WTC11 (cell line): ENCODE measurements at regions not wholly inside any gene's neighbourhood (a gene's known extent, or its start where the extent isn't known, plus 50 kb on each side); places are given as distances from the start of the nearest gene placed in this dataset.

Experiments used
- ATAC-seq: fragments of 200-7000 bp; cut with Tn5 transposase; 2 replicates; pipeline ENCODE4 v1.10.0; 2021; ENCODE audit warnings: mild to moderate bottlenecking, moderate library complexity
- CTCF ChIA-PET: fragments of 300-600 bp; sonication (Branson Sonifier 250); formaldehyde crosslinking; loops from one replicate; lab custom pipeline; 2021; ENCODE audit warnings: antibody characterized with exemption; lab: Charles Lee
- POLR2A ChIA-PET: fragments of 350-600 bp; sonication (Branson Sonifier 250); formaldehyde crosslinking; loops from one replicate; lab custom pipeline; 2021; ENCODE audit warnings: antibody characterized with exemption; lab: Charles Lee
- DNase-seq: peaks from one replicate; pipeline ENCODE4 v3.0.0; 2021; ENCODE audit warnings: low spot score
- H3K27ac Mint-ChIP-seq: 2 replicates; pipeline ENCODE4 v1.8.0; 2021; ENCODE audit warnings: mixed read lengths
- H3K27me3 Mint-ChIP-seq: 2 replicates; pipeline ENCODE4 v1.8.0; 2021; ENCODE audit warnings: low read depth, mild to moderate bottlenecking, moderate library complexity, mixed read lengths
- H3K36me3 Mint-ChIP-seq: 2 replicates; pipeline ENCODE4 v1.8.0; 2021; ENCODE audit warnings: mixed read lengths
- H3K4me1 Mint-ChIP-seq: 2 replicates; pipeline ENCODE4 v1.8.0; 2022; ENCODE audit warnings: mixed read lengths
- H3K4me3 Mint-ChIP-seq: 2 replicates; pipeline ENCODE4 v1.8.0; 2021; ENCODE audit warnings: mild to moderate bottlenecking, moderate library complexity, mixed read lengths
- H3K9me3 Mint-ChIP-seq: 2 replicates; pipeline ENCODE4 v1.8.0; 2021; ENCODE audit warnings: mixed read lengths
- CBFB ChIP-seq: sonication (generic); formaldehyde crosslinking; IDR thresholded peaks from 2 replicates; pipeline ENCODE4 v1.8.1; 2022; ENCODE audit warnings: mild to moderate bottlenecking, low read depth, missing genetic modification reagents
- CREB1 ChIP-seq: sonication (generic); formaldehyde crosslinking; IDR thresholded peaks from 2 replicates; pipeline ENCODE4 v1.8.0; 2023; ENCODE audit warnings: mild to moderate bottlenecking, missing genetic modification reagents
- ELF4 ChIP-seq: sonication (generic); formaldehyde crosslinking; IDR thresholded peaks from 2 replicates; pipeline ENCODE4 v1.8.1; 2022; ENCODE audit warnings: low read depth, mild to moderate bottlenecking, moderate library complexity, missing genetic modification reagents
- ESRRA ChIP-seq: sonication (generic); formaldehyde crosslinking; IDR thresholded peaks from 2 replicates; pipeline ENCODE4 v1.8.1; 2022; ENCODE audit warnings: mild to moderate bottlenecking, missing genetic modification reagents, borderline replicate concordance
- ETV6 ChIP-seq: sonication (generic); formaldehyde crosslinking; IDR thresholded peaks from 2 replicates; pipeline ENCODE4 v1.8.1; 2022; ENCODE audit warnings: mild to moderate bottlenecking, missing genetic modification reagents
- NR1H2 ChIP-seq: sonication (generic); formaldehyde crosslinking; IDR thresholded peaks from 2 replicates; pipeline ENCODE4 v1.9.0; 2021; ENCODE audit warnings: mild to moderate bottlenecking, moderate library complexity, missing genetic modification reagents
- SMAD4 ChIP-seq: sonication (generic); formaldehyde crosslinking; IDR thresholded peaks from 2 replicates; pipeline ENCODE4 v1.8.0; 2022; ENCODE audit warnings: mild to moderate bottlenecking, missing genetic modification reagents
- SP1 ChIP-seq: sonication (generic); formaldehyde crosslinking; conservative IDR thresholded peaks from 2 replicates; pipeline ENCODE4 v1.8.1; 2022; ENCODE audit warnings: missing genetic modification reagents
- TEAD1 ChIP-seq: sonication (generic); formaldehyde crosslinking; IDR thresholded peaks from 2 replicates; pipeline ENCODE4 v1.8.0; 2022; ENCODE audit warnings: mild to moderate bottlenecking, missing genetic modification reagents
- TP53 ChIP-seq: sonication (generic); formaldehyde crosslinking; IDR thresholded peaks from 2 replicates; pipeline ENCODE4 v1.8.1; 2023; ENCODE audit warnings: mild to moderate bottlenecking, missing genetic modification reagents
- ZNF219 ChIP-seq: sonication (generic); formaldehyde crosslinking; IDR thresholded peaks from 2 replicates; pipeline ENCODE4 v1.8.0; 2023; ENCODE audit warnings: missing genetic modification reagents, mild to moderate bottlenecking, borderline replicate concordance
- TF ChIP-seq, protein P1 (sequence below): sonication (generic); formaldehyde crosslinking; IDR thresholded peaks from 2 replicates; pipeline ENCODE4 v1.8.0; 2023; ENCODE audit warnings: missing genetic modification reagents
- TF ChIP-seq, protein P2 (sequence below): sonication (generic); formaldehyde crosslinking; IDR thresholded peaks from 2 replicates; pipeline ENCODE4 v1.8.1; 2023; ENCODE audit warnings: mild to moderate bottlenecking, missing genetic modification reagents, moderate library complexity
- TF ChIP-seq, protein P3 (sequence below): sonication (generic); formaldehyde crosslinking; IDR thresholded peaks from 2 replicates; pipeline ENCODE4 v1.8.1; 2023; ENCODE audit warnings: mild to moderate bottlenecking, missing genetic modification reagents, borderline replicate concordance
- TF ChIP-seq, protein P4 (sequence below): sonication (generic); formaldehyde crosslinking; IDR thresholded peaks from 2 replicates; pipeline ENCODE4 v1.8.0; 2023; ENCODE audit warnings: missing genetic modification reagents, mild to moderate bottlenecking, borderline replicate concordance
- TF ChIP-seq, protein P5 (sequence below): sonication (generic); formaldehyde crosslinking; IDR thresholded peaks from 2 replicates; pipeline ENCODE4 v1.8.1; 2023; ENCODE audit warnings: mild to moderate bottlenecking, missing genetic modification reagents
- TF ChIP-seq, protein P6 (sequence below): fragments of 250-450 bp; sonication (Bioruptor Pico); IDR thresholded peaks from 2 replicates; pipeline ENCODE4 v1.9.0; 2021; ENCODE audit warnings: mild to moderate bottlenecking
- TF ChIP-seq, protein P7 (sequence below): sonication (generic); formaldehyde crosslinking; IDR thresholded peaks from 2 replicates; pipeline ENCODE4 v1.8.0; 2022; ENCODE audit warnings: mild to moderate bottlenecking, missing genetic modification reagents
- TF ChIP-seq, protein P8 (sequence below): fragments of 200-600 bp; IDR thresholded peaks from 2 replicates; pipeline ENCODE4 v1.8.0; 2022; ENCODE audit warnings: antibody characterized with exemption

DNA sequence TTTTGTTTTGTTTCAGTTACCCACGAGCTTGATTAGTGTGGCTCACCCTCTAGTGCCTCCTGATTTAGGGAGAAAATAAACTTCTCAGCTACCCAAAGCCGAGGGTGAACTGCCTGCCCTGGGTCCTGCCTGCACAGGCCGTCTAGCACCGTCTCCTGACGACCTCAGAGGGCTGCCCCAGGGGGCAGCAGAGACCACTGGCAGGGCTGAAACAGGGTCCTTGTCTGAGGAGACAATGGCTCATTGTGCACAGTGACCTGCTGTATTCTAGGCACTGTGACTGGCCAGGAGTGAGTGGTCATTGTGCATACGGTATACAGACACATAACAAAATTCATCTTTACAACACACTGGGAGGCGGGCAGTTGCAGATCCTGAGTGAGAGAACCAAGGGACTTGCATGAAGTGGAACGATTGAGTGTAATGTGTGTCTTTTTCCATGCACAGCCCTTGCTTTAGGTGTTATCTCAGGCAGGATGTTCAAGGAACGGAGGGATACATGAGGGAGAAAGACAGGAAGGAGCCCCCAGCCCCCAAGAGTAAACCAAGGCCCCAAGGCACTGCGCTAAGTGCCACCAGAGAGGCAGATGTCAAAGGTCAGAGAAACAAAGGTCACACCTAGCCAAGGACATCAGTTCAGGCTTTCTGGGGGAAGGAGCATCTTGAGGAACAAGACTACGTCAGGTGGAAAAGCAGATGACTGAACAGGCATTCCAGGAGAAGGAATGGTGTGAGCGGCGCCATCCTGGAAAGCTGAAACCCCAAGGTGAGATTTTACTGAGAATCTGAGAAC is 421.3 kb downstream of the LPIN1 start:
- DNase-seq = peak; percentile 46
- POLR2A ChIA-PET = no interaction called here
- no peaks in the 10 kb centered on the region for H3K9me3 Mint-ChIP-seq
- CTCF ChIA-PET = interaction anchor here (0.7 kb wide), 2 partner anchors 14 to 85 kb away, joined by 3 read pairs; no protein-coding TSS in a partner anchor
- TF ChIP-seq, protein P1, sequence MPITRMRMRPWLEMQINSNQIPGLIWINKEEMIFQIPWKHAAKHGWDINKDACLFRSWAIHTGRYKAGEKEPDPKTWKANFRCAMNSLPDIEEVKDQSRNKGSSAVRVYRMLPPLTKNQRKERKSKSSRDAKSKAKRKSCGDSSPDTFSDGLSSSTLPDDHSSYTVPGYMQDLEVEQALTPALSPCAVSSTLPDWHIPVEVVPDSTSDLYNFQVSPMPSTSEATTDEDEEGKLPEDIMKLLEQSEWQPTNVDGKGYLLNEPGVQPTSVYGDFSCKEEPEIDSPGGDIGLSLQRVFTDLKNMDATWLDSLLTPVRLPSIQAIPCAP = no peak
- TF ChIP-seq ETV6 (CRISPR knock-in tag) (no peak), SP1 (CRISPR knock-in tag) (no peak), SMAD4 (no peak), ELF4 (CRISPR knock-in tag) (no peak), ESRRA (no peak), CREB1 (CRISPR knock-in tag) (no peak), ZNF219 (CRISPR knock-in tag) (no peak), TEAD1 (CRISPR knock-in tag) (no peak), NR1H2 (CRISPR knock-in tag) (no peak), TP53 (no peak), CBFB (CRISPR knock-in tag) (no peak)
- TF ChIP-seq, protein P2, sequence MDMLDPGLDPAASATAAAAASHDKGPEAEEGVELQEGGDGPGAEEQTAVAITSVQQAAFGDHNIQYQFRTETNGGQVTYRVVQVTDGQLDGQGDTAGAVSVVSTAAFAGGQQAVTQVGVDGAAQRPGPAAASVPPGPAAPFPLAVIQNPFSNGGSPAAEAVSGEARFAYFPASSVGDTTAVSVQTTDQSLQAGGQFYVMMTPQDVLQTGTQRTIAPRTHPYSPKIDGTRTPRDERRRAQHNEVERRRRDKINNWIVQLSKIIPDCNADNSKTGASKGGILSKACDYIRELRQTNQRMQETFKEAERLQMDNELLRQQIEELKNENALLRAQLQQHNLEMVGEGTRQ (CRISPR knock-in tag) = no peak
- TF ChIP-seq, protein P3, sequence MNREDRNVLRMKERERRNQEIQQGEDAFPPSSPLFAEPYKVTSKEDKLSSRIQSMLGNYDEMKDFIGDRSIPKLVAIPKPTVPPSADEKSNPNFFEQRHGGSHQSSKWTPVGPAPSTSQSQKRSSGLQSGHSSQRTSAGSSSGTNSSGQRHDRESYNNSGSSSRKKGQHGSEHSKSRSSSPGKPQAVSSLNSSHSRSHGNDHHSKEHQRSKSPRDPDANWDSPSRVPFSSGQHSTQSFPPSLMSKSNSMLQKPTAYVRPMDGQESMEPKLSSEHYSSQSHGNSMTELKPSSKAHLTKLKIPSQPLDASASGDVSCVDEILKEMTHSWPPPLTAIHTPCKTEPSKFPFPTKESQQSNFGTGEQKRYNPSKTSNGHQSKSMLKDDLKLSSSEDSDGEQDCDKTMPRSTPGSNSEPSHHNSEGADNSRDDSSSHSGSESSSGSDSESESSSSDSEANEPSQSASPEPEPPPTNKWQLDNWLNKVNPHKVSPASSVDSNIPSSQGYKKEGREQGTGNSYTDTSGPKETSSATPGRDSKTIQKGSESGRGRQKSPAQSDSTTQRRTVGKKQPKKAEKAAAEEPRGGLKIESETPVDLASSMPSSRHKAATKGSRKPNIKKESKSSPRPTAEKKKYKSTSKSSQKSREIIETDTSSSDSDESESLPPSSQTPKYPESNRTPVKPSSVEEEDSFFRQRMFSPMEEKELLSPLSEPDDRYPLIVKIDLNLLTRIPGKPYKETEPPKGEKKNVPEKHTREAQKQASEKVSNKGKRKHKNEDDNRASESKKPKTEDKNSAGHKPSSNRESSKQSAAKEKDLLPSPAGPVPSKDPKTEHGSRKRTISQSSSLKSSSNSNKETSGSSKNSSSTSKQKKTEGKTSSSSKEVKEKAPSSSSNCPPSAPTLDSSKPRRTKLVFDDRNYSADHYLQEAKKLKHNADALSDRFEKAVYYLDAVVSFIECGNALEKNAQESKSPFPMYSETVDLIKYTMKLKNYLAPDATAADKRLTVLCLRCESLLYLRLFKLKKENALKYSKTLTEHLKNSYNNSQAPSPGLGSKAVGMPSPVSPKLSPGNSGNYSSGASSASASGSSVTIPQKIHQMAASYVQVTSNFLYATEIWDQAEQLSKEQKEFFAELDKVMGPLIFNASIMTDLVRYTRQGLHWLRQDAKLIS = no peak
- TF ChIP-seq, protein P4, sequence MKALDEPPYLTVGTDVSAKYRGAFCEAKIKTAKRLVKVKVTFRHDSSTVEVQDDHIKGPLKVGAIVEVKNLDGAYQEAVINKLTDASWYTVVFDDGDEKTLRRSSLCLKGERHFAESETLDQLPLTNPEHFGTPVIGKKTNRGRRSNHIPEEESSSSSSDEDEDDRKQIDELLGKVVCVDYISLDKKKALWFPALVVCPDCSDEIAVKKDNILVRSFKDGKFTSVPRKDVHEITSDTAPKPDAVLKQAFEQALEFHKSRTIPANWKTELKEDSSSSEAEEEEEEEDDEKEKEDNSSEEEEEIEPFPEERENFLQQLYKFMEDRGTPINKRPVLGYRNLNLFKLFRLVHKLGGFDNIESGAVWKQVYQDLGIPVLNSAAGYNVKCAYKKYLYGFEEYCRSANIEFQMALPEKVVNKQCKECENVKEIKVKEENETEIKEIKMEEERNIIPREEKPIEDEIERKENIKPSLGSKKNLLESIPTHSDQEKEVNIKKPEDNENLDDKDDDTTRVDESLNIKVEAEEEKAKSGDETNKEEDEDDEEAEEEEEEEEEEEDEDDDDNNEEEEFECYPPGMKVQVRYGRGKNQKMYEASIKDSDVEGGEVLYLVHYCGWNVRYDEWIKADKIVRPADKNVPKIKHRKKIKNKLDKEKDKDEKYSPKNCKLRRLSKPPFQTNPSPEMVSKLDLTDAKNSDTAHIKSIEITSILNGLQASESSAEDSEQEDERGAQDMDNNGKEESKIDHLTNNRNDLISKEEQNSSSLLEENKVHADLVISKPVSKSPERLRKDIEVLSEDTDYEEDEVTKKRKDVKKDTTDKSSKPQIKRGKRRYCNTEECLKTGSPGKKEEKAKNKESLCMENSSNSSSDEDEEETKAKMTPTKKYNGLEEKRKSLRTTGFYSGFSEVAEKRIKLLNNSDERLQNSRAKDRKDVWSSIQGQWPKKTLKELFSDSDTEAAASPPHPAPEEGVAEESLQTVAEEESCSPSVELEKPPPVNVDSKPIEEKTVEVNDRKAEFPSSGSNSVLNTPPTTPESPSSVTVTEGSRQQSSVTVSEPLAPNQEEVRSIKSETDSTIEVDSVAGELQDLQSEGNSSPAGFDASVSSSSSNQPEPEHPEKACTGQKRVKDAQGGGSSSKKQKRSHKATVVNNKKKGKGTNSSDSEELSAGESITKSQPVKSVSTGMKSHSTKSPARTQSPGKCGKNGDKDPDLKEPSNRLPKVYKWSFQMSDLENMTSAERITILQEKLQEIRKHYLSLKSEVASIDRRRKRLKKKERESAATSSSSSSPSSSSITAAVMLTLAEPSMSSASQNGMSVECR = no peak
- TF ChIP-seq, protein P5, sequence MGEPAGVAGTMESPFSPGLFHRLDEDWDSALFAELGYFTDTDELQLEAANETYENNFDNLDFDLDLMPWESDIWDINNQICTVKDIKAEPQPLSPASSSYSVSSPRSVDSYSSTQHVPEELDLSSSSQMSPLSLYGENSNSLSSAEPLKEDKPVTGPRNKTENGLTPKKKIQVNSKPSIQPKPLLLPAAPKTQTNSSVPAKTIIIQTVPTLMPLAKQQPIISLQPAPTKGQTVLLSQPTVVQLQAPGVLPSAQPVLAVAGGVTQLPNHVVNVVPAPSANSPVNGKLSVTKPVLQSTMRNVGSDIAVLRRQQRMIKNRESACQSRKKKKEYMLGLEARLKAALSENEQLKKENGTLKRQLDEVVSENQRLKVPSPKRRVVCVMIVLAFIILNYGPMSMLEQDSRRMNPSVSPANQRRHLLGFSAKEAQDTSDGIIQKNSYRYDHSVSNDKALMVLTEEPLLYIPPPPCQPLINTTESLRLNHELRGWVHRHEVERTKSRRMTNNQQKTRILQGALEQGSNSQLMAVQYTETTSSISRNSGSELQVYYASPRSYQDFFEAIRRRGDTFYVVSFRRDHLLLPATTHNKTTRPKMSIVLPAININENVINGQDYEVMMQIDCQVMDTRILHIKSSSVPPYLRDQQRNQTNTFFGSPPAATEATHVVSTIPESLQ (CRISPR knock-in tag) = no peak
- TF ChIP-seq, protein P6, sequence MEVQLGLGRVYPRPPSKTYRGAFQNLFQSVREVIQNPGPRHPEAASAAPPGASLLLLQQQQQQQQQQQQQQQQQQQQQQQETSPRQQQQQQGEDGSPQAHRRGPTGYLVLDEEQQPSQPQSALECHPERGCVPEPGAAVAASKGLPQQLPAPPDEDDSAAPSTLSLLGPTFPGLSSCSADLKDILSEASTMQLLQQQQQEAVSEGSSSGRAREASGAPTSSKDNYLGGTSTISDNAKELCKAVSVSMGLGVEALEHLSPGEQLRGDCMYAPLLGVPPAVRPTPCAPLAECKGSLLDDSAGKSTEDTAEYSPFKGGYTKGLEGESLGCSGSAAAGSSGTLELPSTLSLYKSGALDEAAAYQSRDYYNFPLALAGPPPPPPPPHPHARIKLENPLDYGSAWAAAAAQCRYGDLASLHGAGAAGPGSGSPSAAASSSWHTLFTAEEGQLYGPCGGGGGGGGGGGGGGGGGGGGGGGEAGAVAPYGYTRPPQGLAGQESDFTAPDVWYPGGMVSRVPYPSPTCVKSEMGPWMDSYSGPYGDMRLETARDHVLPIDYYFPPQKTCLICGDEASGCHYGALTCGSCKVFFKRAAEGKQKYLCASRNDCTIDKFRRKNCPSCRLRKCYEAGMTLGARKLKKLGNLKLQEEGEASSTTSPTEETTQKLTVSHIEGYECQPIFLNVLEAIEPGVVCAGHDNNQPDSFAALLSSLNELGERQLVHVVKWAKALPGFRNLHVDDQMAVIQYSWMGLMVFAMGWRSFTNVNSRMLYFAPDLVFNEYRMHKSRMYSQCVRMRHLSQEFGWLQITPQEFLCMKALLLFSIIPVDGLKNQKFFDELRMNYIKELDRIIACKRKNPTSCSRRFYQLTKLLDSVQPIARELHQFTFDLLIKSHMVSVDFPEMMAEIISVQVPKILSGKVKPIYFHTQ (CRISPR knock-in tag) = no peak
- TF ChIP-seq, protein P7, sequence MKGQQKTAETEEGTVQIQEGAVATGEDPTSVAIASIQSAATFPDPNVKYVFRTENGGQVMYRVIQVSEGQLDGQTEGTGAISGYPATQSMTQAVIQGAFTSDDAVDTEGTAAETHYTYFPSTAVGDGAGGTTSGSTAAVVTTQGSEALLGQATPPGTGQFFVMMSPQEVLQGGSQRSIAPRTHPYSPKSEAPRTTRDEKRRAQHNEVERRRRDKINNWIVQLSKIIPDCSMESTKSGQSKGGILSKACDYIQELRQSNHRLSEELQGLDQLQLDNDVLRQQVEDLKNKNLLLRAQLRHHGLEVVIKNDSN (CRISPR knock-in tag) = no peak
- TF ChIP-seq, protein P8, sequence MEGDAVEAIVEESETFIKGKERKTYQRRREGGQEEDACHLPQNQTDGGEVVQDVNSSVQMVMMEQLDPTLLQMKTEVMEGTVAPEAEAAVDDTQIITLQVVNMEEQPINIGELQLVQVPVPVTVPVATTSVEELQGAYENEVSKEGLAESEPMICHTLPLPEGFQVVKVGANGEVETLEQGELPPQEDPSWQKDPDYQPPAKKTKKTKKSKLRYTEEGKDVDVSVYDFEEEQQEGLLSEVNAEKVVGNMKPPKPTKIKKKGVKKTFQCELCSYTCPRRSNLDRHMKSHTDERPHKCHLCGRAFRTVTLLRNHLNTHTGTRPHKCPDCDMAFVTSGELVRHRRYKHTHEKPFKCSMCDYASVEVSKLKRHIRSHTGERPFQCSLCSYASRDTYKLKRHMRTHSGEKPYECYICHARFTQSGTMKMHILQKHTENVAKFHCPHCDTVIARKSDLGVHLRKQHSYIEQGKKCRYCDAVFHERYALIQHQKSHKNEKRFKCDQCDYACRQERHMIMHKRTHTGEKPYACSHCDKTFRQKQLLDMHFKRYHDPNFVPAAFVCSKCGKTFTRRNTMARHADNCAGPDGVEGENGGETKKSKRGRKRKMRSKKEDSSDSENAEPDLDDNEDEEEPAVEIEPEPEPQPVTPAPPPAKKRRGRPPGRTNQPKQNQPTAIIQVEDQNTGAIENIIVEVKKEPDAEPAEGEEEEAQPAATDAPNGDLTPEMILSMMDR = no peak
- TF ChIP-seq, all 79 proteins: peak for 0
- Mint-ChIP-seq H3K27me3 (no peaks in the 10 kb centered on the region; the same call in 1 of the 2 replicates), H3K27ac (no peak overlapping the region), H3K4me3 (no peak overlapping the region), H3K4me1 (peaks cover 7% of the 10 kb centered on the region; the same call in 1 of the 2 replicates), H3K36me3 (no peaks in the 10 kb centered on the region)
- ATAC-seq = peak; percentile 87
